HCT116 (cell line): ENCODE measurements at regions not wholly inside any gene's neighbourhood (a gene's known extent, or its start where the extent isn't known, plus 50 kb on each side); places are given as distances from the start of the nearest gene placed in this dataset.

Experiments
- ATAC-seq: fragments of 200-7000 bp; cut with Tn5 transposase; 2 replicates; pipeline ENCODE4 v1.9.1; 2020; ENCODE audit warnings: mild to moderate bottlenecking, moderate library complexity
- BruUV-seq: library from RNA; stranded (reverse); fragments of 400-500 nt; replicated peaks from 2 replicates; lab custom pipeline; 2021; lab: Mats Ljungman, UMichigan
- CTCF ChIA-PET: fragments of 300-600 bp; sonication (Branson Sonifier 250); formaldehyde crosslinking; loops from one replicate; lab custom pipeline; 2021; ENCODE audit warnings: antibody characterized with exemption; lab: Charles Lee
- POLR2A ChIA-PET: fragments of 300-600, 350-600 bp; sonication (Branson Sonifier 250); formaldehyde crosslinking; loops from one replicate; lab custom pipeline; 2021; ENCODE audit warnings: antibody characterized with exemption; lab: Charles Lee
- RAD21 ChIA-PET, 2 experiments: fragments of 300-600 bp; sonication (Branson Sonifier 250); formaldehyde crosslinking; loops; one replicate each; lab custom pipeline; 2023; ENCODE audit warnings: low total read pairs in 2 of 2; ENCODE audit not compliant: uncharacterized antibody in 2 of 2, unreplicated experiment in 2 of 2, low non-redundant PET in 1 of 2; lab: Charles Lee
- DNase-seq: peaks from one replicate; pipeline ENCODE4 v3.0.0-alpha.2; 2010; ENCODE audit warnings: low read depth, low spot score
- H2AFZ ChIP-seq: fragments of 200-600 bp; shearing (Covaris generic), sonication (generic); 2 replicates; pipeline ENCODE4 v1.6.1; 2017; ENCODE audit warnings: low read depth, mixed run types, mixed read lengths, antibody characterized with exemption, low read length; ENCODE audit not compliant: poor library complexity, severe bottlenecking
- H3K27ac ChIP-seq: 2 replicates; pipeline ENCODE4 v1.5.1; 2012; ENCODE audit warnings: low read depth, low read length
- H3K27me3 ChIP-seq: fragments of 200-600 bp; sonication (generic); 2 replicates; pipeline ENCODE4 v1.6.1; 2016; ENCODE audit warnings: mixed run types, low read length, mixed read lengths; ENCODE audit not compliant: insufficient read depth
- H3K36me3 ChIP-seq, 2 experiments: fragments of 200-500 bp in 1 of 2; fragments of 200-600 bp in 1 of 2; sonication (Bioruptor generic) in 1 of 2; sonication (generic) in 1 of 2; 2 replicates each; pipeline versions ENCODE4 v1.5.1 to v1.6.1; 2014 to 2016; ENCODE audit warnings: low read length in 2 of 2, inconsistent platforms in 1 of 2, mixed read lengths in 1 of 2, mixed run types in 1 of 2; ENCODE audit not compliant: insufficient read depth in 2 of 2, control insufficient read depth in 1 of 2
- H3K4me1 ChIP-seq, 2 experiments: fragments of 200-600 bp in 1 of 2; sonication (generic) in 1 of 2; 2 replicates each; pipeline versions ENCODE4 v1.5.1 to v1.6.1; 2012 to 2017; ENCODE audit warnings: low read length in 2 of 2, inconsistent platforms in 1 of 2, mild to moderate bottlenecking in 1 of 2, mixed read lengths in 1 of 2, mixed run types in 1 of 2, moderate library complexity in 1 of 2; ENCODE audit not compliant: insufficient read depth in 2 of 2, control insufficient read depth in 1 of 2
- H3K4me2 ChIP-seq: fragments of 200-600 bp; sonication (generic); 2 replicates; pipeline ENCODE4 v1.6.1; 2017; ENCODE audit warnings: mixed run types, low read length, mixed read lengths
- H3K4me3 ChIP-seq, 2 experiments: fragments of 200-600 bp in 1 of 2; sonication (generic) in 1 of 2; replicated peaks in 1 of 2; 2 replicates each; pipeline ENCODE4 v1.5.1; 2011 to 2016; ENCODE audit warnings: low read length in 2 of 2, control low read depth in 1 of 2, low read depth in 1 of 2, mild to moderate bottlenecking in 1 of 2, mixed read lengths in 1 of 2, mixed run types in 1 of 2
- H3K79me2 ChIP-seq: fragments of 200-600 bp; sonication (generic); 2 replicates; pipeline ENCODE4 v1.6.1; 2017; ENCODE audit warnings: mild to moderate bottlenecking, mixed run types, low read length, moderate library complexity, mixed read lengths; ENCODE audit not compliant: insufficient read depth
- H3K9ac ChIP-seq: fragments of 200-600 bp; sonication (generic); 2 replicates; pipeline ENCODE4 v1.6.1; 2016; ENCODE audit warnings: low read length, mixed read lengths
- H3K9me2 ChIP-seq: fragments of 200-600 bp; sonication (generic), shearing (Covaris generic); 2 replicates; pipeline ENCODE4 v1.6.1; 2017; ENCODE audit warnings: mixed run types, mild to moderate bottlenecking, moderate library complexity; ENCODE audit not compliant: insufficient read depth
- H3K9me3 ChIP-seq, 2 experiments: fragments of 200-500 bp in 1 of 2; fragments of 200-600 bp in 1 of 2; sonication (Bioruptor generic) in 1 of 2; sonication (generic) in 1 of 2; 2 replicates each; pipeline ENCODE4 v1.6.1; 2014 to 2017; ENCODE audit warnings: low read length in 2 of 2, mixed read lengths in 2 of 2, inconsistent platforms in 1 of 2, low read depth in 1 of 2, mild to moderate bottlenecking in 1 of 2, mixed run types in 1 of 2, moderate library complexity in 1 of 2; ENCODE audit not compliant: control insufficient read depth in 1 of 2, insufficient read depth in 1 of 2
- H4K20me1 ChIP-seq: fragments of 200-600 bp; sonication (generic), shearing (Covaris generic); 2 replicates; pipeline ENCODE4 v1.6.1; 2017; ENCODE audit warnings: mixed run types, mild to moderate bottlenecking, moderate library complexity; ENCODE audit not compliant: insufficient read depth
- ATF3 ChIP-seq: IDR thresholded peaks from 2 replicates; pipeline ENCODE4 v1.6.1; 2012
- CBX3 ChIP-seq: IDR thresholded peaks from 2 replicates; pipeline ENCODE4 v1.6.1; 2012; ENCODE audit warnings: low read depth
- CEBPB ChIP-seq: IDR thresholded peaks from 2 replicates; pipeline ENCODE4 v1.6.1; 2012; ENCODE audit warnings: low read depth
- EGR1 ChIP-seq: IDR thresholded peaks from 2 replicates; pipeline ENCODE4 v1.6.1; 2012; ENCODE audit warnings: low read depth
- ELF1 ChIP-seq: IDR thresholded peaks from 2 replicates; pipeline ENCODE4 v1.6.1; 2012; ENCODE audit warnings: low read depth, borderline replicate concordance
- EZH2 ChIP-seq: fragments of 200-600 bp; sonication (generic); IDR thresholded peaks from 2 replicates; pipeline ENCODE4 v1.6.1; 2017; ENCODE audit warnings: antibody characterized with exemption, mixed run types
- FOSL1 ChIP-seq: IDR thresholded peaks from 2 replicates; pipeline ENCODE4 v1.6.1; 2012; ENCODE audit warnings: low read depth
- JUND ChIP-seq: IDR thresholded peaks from 2 replicates; pipeline ENCODE4 v1.6.1; 2012
- POLR2A ChIP-seq: IDR thresholded peaks from 2 replicates; pipeline ENCODE4 v1.7.0; 2011; ENCODE audit warnings: borderline replicate concordance; ENCODE audit not compliant: insufficient read depth, insufficient read length; ENCODE audit errors: extremely low read depth
- RAD21 ChIP-seq: IDR thresholded peaks from 2 replicates; pipeline ENCODE4 v1.6.1; 2012; ENCODE audit warnings: low read depth, mild to moderate bottlenecking
- REST ChIP-seq: IDR thresholded peaks from 2 replicates; pipeline ENCODE4 v1.6.1; 2012; ENCODE audit warnings: low read depth
- SIN3A ChIP-seq: IDR thresholded peaks from 2 replicates; pipeline ENCODE4 v1.6.1; 2012; ENCODE audit warnings: low read depth
- SP1 ChIP-seq: IDR thresholded peaks from 2 replicates; pipeline ENCODE4 v1.6.1; 2012; ENCODE audit warnings: low read depth
- SRF ChIP-seq: IDR thresholded peaks from 2 replicates; pipeline ENCODE4 v1.6.1; 2012; ENCODE audit warnings: low read depth
- YY1 ChIP-seq: IDR thresholded peaks from 2 replicates; pipeline ENCODE4 v1.6.1; 2011; ENCODE audit warnings: low read length, low read depth, moderate library complexity, mild to moderate bottlenecking; ENCODE audit not compliant: insufficient replicate concordance; ENCODE audit errors: extremely low read depth
- ZBTB33 ChIP-seq: IDR thresholded peaks from 2 replicates; pipeline ENCODE4 v1.6.1; 2011; ENCODE audit warnings: mild to moderate bottlenecking, low read length, moderate library complexity; ENCODE audit not compliant: insufficient replicate concordance; ENCODE audit errors: extremely low read depth
- ZNF274 ChIP-seq: fragments of 200-500 bp; sonication (Bioruptor generic); IDR thresholded peaks from 2 replicates; pipeline ENCODE4 v1.6.1; 2014; ENCODE audit warnings: mild to moderate bottlenecking, low read depth, low read length, inconsistent platforms
- intact Hi-C: fragments of 100-400 bp; cut with micrococcal nuclease; formaldehyde crosslinking; loops from 2 replicates; pipeline ENCODE4 v1.10.0; 2022
- TF ChIP-seq, protein P1 (sequence below): IDR thresholded peaks from 2 replicates; pipeline ENCODE4 v1.6.1; 2012

DNA sequence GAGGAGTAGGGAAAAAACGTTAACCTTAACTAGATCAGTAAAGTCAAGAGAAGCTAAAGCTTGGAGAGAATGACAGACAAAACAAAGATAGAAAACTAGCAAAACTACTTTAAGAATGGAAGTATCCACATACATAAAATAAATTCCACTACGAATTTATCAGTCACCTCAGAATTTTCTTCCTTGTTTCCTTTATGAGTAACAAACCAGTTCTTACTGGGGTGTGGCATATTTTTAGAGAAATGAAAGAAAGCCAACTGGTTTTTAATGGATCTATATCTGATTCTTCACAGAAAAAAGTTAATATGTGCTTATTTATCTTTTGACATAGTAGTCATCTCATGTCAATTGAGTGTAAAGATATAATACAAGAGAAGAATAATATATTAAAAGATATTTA lies 2033.7 kb upstream of the CELF4 start:
- Histone ChIP-seq H3K4me1 (no peaks in the 10 kb centered on the region), H3K27me3 (no peaks in the 10 kb centered on the region), H3K9ac (no peak overlapping the region), H3K4me3 (no peak overlapping the region), H3K27ac (no peak overlapping the region), H3K4me2 (no peak overlapping the region), H4K20me1 (no peaks in the 10 kb centered on the region), H3K79me2 (no peaks in the 10 kb centered on the region), H2AFZ (no peak overlapping the region), H3K9me3 (no peaks in the 10 kb centered on the region; a peak in 2 of 4 replicates), H3K9me2 (no peaks in the 10 kb centered on the region), H3K36me3 (no peaks in the 10 kb centered on the region)
- ChIA-PET POLR2A (no interaction called here), CTCF (no interaction called here), RAD21 (no interaction called here)
- no peak for TF ChIP-seq JUND
- no peak for TF ChIP-seq RAD21
- no peak for TF ChIP-seq POLR2A
- no peak for TF ChIP-seq ZBTB33
- TF ChIP-seq YY1: no peak
- TF ChIP-seq CBX3: no peak
- no peak for TF ChIP-seq ATF3
- TF ChIP-seq FOSL1: no peak
- TF ChIP-seq, protein P1, sequence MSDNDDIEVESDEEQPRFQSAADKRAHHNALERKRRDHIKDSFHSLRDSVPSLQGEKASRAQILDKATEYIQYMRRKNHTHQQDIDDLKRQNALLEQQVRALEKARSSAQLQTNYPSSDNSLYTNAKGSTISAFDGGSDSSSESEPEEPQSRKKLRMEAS: no peak
- no peak for TF ChIP-seq SP1
- no peak for TF ChIP-seq ZNF274
- TF ChIP-seq SRF: no peak
- no peak for TF ChIP-seq EZH2
- TF ChIP-seq SIN3A: no peak
- no peak for TF ChIP-seq EGR1
- TF ChIP-seq ELF1: no peak
- TF ChIP-seq CEBPB: no peak
- no peak for TF ChIP-seq REST
- no peak for DNase-seq
- no TSS peak for BruUV-seq
- no peak for ATAC-seq
- intact Hi-C loops: no loop called here
